NCI-H187 treated with DMSO at 0.1 percent for 48 hours (cell line): ENCODE measurements at regions not wholly inside any gene's neighbourhood (a gene's known extent, or its start where the extent isn't known, plus 50 kb on each side); places are given as distances from the start of the nearest gene placed in this dataset.

ENCODE experiments used
- DNase-seq: peaks from one replicate; lab custom pipeline; 2025; lab: John Stamatoyannopoulos, UW

- DNase-seq, result no peak
These were observed 92.3 kb upstream of the ESRRG start for GRCh38 chr1:216815260-216816131.

GRCh38 chr1:216814576-216815259 is 91.5 kb upstream of the ESRRG start:
- DNase-seq, result no peak

GRCh38 chr1:216812966-216813365 is 89.7 kb upstream of the ESRRG start:
- no peak for DNase-seq

- no peak for DNase-seq
These were observed 86.4 kb upstream of the ESRRG start for GRCh38 chr1:216809649-216810048.

GRCh38 chr1:216807696-216808095 is 84.5 kb upstream of the ESRRG start:
- no peak for DNase-seq

- no peak for DNase-seq
These were observed 82.7 kb upstream of the ESRRG start for GRCh38 chr1:216805953-216806352.

- no peak for DNase-seq
These were observed 82.0 kb upstream of the ESRRG start for GRCh38 chr1:216805233-216805632.

- no peak for DNase-seq
These were observed 80.9 kb upstream of the ESRRG start for GRCh38 chr1:216804111-216804510.

GRCh38 chr1:216794586-216794985 is 71.4 kb upstream of the ESRRG start:
- DNase-seq, result no peak

- no peak for DNase-seq
These were observed 70.7 kb upstream of the ESRRG start for GRCh38 chr1:216793973-216794372.

- DNase-seq, result no peak
These were observed 70.1 kb upstream of the ESRRG start for GRCh38 chr1:216793303-216793702.

- no peak for DNase-seq
These were observed 65.4 kb upstream of the ESRRG start for GRCh38 chr1:216788671-216789070.

GRCh38 chr1:216785737-216786136 is 62.5 kb upstream of the ESRRG start:
- no peak for DNase-seq

GRCh38 chr1:216785221-216785620 is 62.0 kb upstream of the ESRRG start:
- no peak for DNase-seq

- DNase-seq, result no peak
These were observed 56.5 kb upstream of the ESRRG start for GRCh38 chr1:216779686-216780085.

GRCh38 chr1:216778737-216779136 is 55.5 kb upstream of the ESRRG start:
- no peak for DNase-seq

- no peak for DNase-seq
These were observed 53.9 kb upstream of the ESRRG start for GRCh38 chr1:216777148-216777547.
